ENCODE measurements at regions not wholly inside any gene's neighbourhood (a gene's known extent, or its start where the extent isn't known, plus 50 kb on each side); places are given as distances from the start of the nearest gene placed in this dataset.

DNA sequence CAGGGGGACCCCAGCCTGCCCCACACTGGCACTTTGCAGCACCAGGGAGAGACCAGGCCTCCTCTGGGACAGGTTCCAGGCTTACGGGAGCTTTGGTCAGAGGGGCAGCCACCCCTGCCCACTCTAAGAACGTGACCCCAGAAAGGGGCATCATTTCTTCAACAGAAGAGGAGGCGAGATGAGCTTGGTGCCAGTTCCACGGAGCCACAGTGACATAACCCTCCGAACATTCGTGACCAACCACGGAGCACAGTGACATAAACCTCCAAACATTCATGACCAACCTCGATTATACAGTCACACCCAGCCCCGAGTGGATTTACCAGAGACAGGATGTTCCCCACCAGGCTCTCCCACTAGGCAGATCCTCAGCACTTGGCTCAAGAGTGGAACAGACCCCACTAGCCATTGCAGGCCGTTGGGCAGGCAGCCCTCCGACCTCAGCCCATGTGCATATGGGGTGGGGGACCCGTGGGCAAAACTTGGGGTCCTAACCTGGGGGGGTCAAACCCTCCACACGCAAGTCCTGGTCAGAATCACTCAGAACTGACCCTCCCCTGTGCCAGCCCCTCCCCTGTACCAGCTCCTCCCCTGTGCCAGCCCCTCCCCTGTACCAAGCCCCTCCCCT lies 112.9 kb downstream of the METRNL start:
- peak; percentile 20 for DNase-seq

DNA sequence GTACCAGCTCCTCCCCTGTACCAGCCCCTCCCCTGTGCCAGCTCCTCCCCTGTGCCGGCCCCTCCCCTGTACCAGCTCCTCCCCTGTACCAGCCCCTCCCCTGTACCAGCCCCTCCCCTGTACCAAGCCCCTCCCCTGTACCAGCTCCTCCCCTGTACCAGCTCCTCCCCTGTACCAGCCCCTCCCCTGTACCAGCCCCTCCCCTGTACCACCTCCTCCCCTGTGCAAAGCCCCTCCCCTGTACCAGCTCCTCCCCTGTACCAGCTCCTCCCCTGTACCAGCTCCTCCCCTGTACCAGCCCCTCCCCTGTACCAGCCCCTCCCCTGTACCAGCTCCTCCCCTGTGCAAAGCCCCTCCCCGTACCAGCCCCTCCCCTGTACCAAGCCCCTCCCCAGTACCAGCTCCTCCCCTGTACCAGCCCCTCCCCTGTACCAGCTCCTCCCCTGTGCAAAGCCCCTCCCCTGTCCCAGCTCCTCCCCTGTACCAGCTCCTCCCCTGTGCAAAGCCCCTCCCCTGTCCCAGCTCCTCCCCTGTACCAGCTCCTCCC lies 113.5 kb downstream of the METRNL start:
- DNase-seq: peak; percentile 10

DNA sequence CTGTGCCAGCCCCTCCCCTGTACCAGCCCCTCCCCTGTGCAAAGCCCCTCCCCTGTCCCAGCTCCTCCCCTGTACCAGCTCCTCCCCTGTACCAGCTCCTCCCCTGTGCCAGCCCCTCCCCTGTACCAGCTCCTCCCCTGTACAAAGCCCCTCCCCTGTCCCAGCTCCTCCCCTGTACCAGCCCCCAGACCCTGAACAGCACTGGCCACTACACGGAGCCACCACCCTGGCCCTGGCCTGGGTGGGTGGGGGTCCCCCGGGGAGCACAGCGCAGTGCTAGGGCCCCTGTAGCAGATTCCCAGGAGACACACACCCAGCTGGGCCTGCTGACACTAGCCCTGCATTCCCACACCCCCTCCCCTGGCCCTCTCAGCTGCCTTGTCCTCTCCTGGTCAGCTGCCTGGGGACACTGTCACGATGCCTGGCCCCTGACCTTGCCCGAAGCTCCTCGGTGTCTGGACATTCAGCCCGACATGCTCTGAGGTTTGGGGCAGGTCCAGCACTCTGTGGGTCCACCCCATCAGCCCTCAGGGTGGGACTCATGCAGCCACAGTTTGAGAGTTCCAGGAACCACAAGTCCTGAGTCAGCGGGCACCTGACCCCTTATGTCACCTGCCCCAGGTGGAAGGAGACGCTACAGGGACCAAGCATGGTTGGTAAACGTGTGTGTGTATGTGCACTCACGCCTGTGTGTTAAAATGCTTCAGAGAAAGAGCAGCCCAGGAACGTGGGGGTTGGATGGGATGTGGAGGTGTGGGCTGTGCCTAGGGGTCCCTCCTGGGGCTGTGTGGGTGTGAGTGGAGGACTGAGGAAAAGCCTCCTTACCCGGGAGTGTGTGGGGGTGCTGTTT lies 114.2 kb downstream of the METRNL start:
- DNase-seq: peak; percentile 23

DNA sequence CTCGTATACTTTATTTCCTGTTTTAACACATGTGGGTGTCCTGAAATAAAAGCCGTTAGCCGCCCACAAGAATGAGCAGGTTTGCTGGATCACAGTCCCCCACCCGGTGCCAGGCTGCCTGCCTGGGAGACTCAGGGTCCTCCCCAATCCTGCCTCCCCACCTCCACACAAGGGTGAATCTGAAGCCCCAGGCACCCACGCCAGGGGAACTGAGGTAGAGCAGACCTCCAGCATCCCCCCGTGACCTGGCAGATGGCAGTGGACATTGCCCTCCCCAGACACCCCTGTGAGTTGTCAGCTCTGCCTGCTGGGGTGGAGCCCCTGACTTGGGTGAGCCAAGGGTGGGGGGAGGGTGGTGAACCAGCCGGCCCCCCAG lies 114.8 kb downstream of the METRNL start:
- no peak for DNase-seq

DNA sequence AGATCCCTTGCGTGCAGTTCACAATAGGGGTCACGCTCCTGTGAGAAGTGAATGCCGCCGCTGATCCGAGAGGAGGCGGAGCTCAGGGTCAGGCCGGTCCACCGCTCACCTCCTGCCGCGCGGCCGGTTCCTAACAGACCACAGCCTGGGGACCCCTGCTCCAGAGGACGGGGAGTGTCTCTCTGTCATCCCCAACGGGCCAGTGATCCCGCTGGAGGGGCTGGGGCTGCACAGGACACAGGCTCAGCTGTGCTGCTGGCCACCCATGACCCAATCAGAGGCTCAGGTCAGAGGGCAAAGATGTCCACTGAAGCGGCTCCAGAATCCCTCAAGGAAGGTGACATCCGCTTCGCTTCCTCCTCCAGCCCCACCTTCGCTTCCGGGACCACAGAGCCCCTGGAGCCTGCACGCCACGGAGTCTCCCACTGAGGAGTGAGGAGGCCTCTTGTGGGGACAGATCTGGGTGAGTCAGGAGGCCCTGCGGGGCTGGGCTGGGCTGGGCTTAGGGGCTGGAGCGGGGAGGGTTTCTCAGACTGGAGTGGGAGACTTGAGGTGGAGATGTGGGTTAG lies 115.4 kb downstream of the METRNL start:
- DNase-seq: no peak

DNA sequence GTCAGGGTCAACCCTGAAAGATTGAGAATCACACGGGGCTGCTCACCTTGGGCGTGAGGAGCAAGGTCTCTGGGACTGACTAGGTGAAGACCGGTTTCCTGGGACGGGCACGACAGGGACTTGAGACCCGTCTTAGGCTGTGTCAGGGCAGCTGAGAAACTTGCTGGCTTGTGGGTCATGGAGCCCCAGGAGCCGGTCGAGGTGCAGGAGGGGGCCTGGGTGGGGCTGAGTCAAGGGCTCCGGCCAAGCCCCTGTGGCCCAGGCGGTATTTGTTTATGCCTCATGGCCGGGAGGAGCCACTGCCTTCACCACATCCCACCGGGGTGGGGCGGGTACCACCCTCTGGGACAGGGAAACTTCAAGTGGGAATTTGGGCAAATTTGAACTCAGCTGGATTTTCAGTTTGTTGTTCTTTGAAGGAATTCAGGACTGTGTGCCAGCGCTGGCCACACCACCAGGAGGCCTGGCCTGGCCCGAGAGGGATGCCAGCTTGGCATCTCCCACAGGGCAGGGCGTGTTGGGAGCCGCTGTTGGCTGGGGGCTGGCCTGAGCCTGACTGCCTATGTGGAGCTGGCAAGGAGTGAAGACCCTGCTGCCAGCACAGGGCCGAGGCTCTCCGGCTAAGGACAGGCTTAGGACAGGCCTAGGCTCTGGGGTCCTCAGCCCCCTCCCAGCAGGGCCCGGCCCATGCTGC lies 116.1 kb downstream of the METRNL start:
- DNase-seq: peak; percentile 76

DNA sequence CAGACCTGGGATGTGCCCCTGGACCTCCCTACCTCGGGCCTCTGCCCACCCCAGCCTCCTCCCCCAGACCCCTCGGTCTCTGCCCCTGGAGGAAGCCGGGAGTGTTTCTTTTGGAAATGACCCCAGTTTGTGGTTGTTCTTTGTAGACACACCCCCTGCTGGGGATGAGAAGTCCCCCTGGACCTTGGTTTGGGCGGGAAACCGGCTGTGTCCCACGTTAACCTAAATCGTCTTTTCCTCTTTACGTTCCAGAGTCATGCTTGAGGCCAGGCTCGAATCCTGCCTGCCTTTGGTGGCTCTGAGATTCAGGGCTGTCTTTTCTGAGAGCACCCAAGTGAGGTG lies 116.6 kb downstream of the METRNL start:
- DNase-seq: peak; percentile 74

DNA sequence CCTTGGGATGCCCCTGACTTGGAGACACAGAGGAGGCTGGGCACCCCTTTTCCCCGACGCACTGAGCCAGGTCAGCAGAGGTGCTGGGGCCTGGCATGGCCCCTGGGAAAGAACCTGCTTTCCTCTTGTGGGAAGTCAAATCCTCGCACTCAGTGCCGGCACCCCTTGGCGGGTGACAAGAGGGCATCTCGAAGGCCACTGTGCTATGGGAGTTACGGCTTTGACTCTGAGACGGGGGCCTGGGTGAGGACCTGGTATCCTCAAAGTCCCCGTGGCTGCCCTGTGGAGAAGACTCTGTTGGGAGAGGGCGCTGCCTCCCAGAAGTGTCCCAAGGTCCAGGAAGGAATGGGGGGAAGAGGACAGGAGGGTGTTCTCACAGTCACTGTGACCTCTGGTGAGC lies 117.0 kb downstream of the METRNL start:
- DNase-seq: no peak

DNA sequence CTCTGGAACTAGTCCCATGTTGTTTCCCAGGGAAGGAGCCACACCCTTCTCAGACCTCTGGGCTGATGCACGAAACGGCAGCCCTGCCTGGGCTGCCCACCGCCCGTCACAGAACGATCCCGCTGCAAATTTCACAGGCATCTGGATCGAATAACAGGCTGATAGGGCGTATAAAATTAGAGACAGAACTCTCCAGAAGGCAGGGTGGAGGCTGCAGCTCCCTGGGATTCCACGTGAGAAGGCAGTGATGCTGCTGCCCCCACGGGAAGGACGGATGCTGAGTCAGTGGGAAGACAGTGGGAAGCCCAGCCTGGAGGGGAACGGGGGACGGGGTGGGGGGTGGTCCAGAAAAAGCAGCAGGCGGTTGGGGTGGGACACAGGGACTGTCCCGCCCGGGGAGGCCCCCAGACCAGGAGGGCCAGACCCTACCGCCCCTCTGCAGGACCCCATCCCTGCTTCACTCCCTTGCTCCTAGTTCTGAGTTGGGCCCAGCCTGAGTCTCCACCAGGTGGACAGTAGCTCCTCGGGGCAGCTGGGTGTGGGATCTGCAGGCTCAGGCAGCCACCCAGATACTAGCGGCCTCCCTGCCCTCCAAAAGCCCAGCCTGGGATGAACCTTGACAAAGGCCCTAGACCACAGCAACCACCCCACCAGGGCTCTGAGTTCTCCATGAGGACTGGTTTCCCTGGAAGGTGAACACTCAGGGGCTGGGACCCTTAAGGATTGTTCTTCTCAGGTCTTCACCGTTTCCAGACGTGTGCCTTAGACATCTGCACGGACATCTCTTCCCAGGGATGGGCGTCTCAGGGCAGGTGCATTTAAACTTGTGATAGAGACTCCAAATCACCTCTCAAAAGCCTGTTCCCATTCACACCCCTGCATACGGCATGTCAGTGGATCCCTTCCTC lies 117.8 kb downstream of the METRNL start:
- DNase-seq: no peak

DNA sequence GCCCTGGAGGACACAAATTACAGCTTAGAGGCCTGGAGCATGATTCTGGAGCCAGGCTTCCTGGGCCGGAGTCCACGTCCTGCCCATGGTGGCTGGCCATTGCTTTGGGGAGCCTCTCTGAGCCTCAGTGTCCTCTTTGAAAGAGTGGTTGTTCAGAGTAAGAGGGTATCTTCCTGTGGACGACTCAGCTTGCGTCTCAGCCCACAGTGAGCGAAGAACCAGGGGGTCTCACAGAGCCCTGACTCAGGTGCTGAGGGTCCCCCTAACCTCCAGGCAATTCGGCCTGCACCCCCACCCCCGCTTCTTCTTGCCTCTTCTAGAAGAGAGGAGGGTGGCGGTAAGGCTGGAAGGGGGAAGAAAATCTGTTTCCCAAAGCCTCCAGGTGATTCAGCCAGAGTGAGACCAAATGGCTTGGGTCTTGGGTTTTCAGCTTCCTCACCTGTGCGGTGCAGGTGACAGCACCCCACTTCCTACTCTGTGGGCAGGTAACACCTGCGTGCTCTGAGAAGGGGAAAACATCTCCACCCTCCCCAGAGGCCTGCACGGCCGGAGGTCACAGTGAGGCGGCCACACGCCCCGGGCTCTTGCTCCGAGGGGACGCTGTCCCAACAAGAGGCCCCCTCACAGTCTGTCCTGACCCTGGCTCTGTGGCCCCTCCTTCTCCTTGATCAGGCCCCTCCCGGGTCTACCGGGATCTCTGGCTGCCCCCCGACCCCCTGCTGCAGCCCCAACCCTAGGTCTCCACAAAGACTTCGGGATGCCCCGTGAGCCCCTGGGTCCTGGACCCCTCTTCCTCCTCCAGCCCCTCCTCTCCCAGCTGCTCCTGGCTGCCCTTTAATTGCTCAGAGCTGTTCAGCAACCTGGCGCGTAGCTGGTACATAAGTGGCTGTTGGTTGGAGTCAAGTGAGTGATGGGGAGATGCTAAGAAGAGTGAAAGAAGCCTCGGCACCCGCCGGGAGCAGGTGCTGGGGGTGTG lies 119.2 kb downstream of the METRNL start:
- DNase-seq: no peak

DNA sequence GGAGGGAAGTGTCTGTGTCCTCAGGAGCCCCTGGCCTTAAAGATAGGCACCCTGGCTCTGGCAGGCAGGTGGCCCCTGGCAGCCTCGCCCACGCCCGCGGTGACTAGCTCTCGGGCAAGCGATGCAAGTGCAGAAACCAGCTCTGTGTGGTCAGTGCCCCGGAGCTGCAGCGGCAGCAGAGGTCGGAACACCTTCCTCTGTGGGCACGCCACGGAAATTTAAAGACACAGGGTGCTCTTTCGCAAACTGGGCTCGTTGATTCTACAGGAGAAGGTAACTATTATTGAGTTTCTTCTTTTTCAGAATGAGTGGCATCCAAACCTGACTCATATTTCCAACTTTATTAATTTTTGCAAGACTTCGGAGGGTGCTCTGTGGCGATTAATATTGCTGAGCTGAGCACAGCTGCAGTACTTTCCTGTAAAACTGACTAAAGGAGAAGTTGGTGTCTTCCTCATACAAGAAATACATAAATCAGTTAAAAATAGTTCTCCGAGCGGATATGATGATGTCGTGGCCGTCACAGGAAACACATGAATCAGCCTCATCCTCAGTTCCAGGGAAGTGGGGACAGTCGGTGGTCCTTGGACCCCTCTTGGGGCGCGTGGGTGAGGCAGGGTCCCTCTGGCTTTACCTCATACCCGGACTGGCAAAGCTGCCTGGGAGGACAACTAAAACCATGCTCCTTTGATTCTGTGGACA lies 120.2 kb downstream of the METRNL start:
- no peak for DNase-seq

DNA sequence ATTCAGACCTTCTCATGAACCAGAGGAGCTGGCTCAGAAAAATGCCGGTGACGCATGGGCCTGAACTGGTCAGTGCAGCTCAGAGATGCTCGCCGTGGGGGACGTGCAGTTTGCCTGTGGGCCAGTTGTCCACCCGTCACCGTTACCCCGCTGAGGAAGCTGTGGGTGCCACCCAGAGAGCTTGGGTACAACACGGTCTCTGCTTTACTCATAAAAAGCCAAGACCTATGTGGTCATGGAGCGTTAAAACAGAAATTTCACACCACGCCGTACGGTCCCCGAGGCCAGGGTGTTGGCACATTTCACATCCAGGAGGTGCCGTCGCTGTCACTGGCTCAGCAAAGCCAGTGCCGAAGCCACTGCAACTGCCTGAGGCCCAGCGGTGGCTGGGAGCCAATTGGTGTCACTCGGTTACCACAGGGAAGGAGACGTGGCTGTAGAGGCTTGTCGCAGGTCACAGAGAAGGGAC lies 120.9 kb downstream of the METRNL start:
- peak; percentile 51 for DNase-seq

DNA sequence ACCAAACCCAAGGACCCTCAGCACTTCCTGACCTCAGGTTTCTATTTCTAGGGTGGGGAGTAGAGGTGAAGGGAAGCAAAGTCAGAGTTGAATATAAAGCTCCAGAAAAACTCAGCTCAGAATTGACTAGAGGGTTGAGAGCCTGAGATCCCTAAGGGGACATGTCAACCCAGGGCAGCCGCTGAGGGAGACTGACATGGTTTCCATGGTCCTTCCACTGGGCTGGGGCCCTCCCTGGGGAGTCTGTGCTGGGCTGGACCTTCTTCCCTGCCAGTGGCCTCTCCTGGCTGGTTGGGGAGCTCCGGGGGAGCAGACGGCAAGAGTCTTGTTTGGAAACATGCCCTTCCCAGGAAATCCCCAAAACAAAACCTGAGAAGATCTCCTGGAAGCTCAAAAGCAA lies 121.3 kb downstream of the METRNL start:
- no peak for DNase-seq

DNA sequence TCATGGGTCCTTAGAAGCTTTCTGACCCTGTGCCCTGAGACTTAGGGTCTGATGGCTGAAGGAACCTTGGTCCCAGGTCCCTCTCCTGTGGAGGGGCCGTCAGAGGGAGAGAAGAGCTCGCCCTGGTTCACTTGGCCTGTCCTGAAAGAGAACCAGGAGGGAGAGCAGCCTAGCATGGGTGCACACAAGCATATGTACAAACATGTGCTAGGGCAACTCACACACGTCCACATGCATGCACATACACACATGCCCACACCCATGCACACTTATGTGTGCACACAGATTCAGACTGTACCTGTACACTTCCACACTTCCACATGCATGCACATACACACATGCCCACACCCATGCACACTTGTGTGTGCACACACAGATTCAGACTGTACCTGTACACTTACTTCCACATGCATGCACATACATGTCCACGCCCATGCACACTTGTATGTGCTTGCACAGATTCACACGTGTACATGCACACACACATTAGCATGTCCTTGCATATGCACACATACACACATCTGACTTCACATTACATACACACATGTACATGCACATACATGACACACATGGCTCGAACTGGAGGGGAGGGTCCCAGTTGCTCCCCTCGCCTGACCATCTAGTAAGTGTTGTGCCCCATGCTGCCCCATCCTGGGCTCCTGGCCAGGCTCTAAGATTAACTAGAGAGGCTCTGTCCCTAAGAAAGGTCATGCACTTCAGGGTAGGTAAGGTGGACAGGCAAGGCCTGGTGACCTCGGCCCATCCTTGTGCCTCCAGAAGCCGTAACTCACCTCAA lies 122.0 kb downstream of the METRNL start:
- DNase-seq: no peak

DNA sequence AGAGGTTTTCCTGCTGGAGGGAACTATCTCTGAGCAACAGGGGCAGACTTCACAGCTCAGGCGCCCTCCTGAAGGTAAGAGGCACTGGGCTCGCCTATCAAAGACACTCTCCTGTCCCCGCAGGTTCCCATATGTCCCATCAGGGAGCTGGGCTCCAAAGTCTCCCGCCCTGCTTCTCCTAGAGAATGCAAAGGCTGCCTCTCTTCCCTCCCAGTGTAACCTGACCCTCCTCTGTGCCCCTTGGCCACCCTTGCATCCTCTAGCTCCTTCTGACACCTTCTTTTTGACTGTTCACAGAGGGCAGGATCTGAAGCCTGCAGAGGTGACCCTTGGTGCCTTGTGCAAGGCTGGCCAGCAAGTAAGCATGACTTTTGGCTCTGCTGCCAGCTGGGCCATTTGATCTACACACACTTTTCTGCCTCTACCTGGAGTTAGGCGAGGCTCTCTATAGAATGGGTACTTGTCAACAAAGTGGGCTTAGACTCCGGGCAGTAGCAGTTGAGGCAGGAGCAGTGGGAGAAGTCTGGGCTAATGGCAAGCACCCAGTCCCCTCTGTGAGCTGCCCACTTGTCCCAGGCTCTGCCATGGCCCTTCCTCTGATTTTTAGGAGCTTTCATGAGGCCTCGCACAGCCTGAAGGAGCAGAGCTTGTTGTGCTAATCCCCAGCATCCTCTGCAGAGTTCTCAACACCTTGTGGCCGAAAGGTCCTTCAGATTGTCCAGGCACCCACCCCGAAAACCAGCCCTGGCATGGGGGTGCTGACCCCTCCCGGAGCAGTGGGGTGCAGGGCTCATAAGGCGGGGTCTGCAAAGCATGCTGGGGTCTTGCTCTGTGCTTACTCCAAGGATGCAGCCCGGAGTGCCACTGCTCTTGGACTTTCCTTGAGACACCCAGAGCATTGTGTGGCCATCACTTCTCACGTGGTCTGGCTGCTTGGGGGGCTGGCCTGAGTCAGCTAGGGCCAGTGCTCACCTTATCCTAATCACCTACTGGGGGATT lies 122.9 kb downstream of the METRNL start:
- DNase-seq: no peak

DNA sequence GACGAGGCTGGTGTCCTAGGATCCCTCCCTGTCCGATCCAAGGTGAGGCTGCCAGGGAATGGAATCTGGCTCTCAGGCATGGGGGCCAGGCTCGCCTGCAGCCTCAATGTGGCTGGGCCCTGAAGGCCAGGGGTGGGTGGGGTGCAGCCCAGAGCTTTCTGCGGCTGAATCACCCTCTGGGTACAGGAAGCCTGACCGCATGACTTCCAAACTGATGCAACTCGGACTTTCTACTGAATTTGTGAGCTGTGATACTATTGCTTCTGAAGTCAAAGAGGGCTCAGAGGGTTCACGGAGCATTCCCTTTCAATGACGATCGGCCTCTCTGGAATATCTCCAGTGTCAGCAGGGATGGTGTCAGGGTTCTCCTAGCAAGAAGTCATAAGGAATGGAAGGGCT lies 123.7 kb downstream of the METRNL start:
- DNase-seq: no peak

DNA sequence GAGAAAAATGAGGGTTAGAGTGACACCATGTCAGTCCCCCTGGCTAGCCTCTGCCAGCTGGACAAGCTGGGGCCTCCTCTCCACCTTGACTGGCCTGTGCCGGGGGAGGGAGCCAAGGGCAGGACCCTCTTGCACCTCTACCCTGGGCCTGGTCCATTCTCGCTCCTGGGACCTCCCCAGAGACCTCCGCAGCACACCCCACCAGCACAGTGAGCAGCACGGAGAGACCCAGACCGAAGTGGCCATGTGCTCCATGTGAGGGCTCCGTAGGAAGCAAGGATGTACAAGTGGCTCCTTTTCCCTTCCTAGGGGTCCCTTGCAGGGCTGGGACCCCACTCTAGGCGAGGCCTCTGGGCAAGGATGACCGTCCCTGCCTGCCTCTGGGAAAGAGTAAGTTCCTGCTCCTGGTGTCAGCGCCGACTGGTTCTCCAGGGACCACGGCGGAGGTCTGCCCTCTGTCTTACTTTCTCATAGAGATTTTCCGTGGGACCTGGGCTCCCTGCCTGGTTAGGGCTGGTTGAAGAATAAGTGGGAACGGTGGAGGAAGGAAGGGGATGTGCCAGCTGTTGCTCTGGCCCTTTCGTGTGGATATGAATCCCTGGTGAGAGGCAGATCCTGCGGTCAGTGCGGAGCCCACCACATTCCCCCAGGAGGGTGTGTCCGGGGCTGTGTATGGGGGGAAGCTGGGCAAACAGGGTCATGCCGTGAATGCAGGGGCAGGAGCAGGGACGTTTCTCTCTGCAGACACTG lies 124.2 kb downstream of the METRNL start:
- no peak for DNase-seq
